Transverse colon (tissue), 4 donors: ENCODE measurements at regions not wholly inside any gene's neighbourhood (a gene's known extent, or its start where the extent isn't known, plus 50 kb on each side); places are given as distances from the start of the nearest gene placed in this dataset.

Experiments used
- EP300 ChIP-seq: sonication (generic); formaldehyde crosslinking; IDR thresholded peaks from one replicate; pipeline ENCODE4 v1.6.1; 2017; ENCODE audit warnings: antibody characterized with exemption, low read depth
- POLR2AphosphoS5 ChIP-seq, 3 donors: sonication (generic); formaldehyde crosslinking; IDR thresholded peaks; one replicate each; pipeline ENCODE4 v1.6.1; 2016; ENCODE audit warnings: antibody characterized with exemption in 3 of 3
- TF ChIP-seq, protein P1 (sequence below), 5 experiments: fragments of 200-600 bp in 3 of 5; fragments of 450-650 bp in 2 of 5; sonication (generic) in 3 of 5; IDR thresholded peaks; 1 replicate in 2 of 5; 2 replicates in 3 of 5; pipeline ENCODE4 v1.5.1; 2016 to 2017; ENCODE audit warnings: antibody characterized with exemption in 5 of 5, inconsistent platforms in 3 of 5, mild to moderate bottlenecking in 2 of 5, moderate library complexity in 1 of 5

- TF ChIP-seq EP300, result no peak
- TF ChIP-seq, protein P1, sequence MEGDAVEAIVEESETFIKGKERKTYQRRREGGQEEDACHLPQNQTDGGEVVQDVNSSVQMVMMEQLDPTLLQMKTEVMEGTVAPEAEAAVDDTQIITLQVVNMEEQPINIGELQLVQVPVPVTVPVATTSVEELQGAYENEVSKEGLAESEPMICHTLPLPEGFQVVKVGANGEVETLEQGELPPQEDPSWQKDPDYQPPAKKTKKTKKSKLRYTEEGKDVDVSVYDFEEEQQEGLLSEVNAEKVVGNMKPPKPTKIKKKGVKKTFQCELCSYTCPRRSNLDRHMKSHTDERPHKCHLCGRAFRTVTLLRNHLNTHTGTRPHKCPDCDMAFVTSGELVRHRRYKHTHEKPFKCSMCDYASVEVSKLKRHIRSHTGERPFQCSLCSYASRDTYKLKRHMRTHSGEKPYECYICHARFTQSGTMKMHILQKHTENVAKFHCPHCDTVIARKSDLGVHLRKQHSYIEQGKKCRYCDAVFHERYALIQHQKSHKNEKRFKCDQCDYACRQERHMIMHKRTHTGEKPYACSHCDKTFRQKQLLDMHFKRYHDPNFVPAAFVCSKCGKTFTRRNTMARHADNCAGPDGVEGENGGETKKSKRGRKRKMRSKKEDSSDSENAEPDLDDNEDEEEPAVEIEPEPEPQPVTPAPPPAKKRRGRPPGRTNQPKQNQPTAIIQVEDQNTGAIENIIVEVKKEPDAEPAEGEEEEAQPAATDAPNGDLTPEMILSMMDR (IDR thresholded peaks at IDR 0.05), result no peak
- no peak for TF ChIP-seq POLR2AphosphoS5 (IDR thresholded peaks at IDR 0.05)
Observed at GRCh38 chr2:241953324-241953928, 83.9 kb downstream of the RTP5 start.
